Nucleus accumbens (tissue), 56 donors: ENCODE measurements at regions not wholly inside any gene's neighbourhood (a gene's known extent, or its start where the extent isn't known, plus 50 kb on each side); places are given as distances from the start of the nearest gene placed in this dataset.
"Not testable (repeated sequence)": the region's sequence is repeated elsewhere in the genome, so short reads cannot be mapped to it uniquely, and the experiment has no call there.

Experiments used
- DNase-seq, 56 donors: peaks; one replicate each; lab custom pipeline; 2025; lab: John Stamatoyannopoulos, UW

DNA sequence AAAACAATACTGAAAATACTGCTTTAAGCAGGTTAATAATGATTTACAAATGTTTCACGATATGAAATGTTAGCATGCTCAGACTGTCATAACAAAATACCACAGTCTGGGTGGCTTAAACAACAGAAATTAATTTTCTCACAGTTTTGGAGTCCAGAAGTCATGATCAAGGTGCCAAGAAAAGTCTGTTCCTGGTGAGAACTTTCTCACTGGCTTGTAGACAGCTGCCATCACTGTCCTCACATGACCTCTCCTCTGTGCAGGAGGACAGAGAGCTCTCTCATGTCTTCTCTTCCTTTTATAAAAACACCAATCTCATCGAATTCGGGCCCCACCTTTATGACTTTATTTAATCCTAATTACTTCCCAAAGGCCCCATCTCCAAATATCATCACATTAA, 426.7 kb downstream of the KLHL13 start:
- DNase-seq: no peak

GRCh38 chrX:117680286-117680685, 436.3 kb downstream of the KLHL13 start:
- DNase-seq: no peak

GRCh38 chrX:117653396-117653795, 463.2 kb downstream of the KLHL13 start:
- DNase-seq: no peak

DNA sequence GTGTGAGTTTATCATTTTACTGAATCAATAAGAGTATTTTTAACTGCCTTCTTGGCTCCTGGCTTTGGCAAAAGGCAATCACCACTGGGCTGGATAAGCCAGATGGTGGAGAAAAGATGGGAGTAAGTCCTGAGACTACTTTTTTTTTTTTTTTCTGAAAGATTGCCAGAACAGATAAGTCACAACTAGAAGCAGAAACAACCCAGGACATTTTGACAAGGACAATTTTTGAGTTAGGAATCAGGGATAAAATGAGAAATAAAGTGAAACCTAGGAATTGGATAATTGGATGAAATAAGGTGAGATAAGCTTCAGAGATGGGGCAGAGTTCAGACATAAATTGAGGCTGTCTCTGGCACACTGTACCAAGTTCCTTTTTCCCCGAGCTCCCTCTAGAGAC, 471.0 kb downstream of the KLHL13 start:
- DNase-seq: no peak

GRCh38 chrX:117641913-117642656, 474.5 kb downstream of the KLHL13 start:
- no peak for DNase-seq

DNA sequence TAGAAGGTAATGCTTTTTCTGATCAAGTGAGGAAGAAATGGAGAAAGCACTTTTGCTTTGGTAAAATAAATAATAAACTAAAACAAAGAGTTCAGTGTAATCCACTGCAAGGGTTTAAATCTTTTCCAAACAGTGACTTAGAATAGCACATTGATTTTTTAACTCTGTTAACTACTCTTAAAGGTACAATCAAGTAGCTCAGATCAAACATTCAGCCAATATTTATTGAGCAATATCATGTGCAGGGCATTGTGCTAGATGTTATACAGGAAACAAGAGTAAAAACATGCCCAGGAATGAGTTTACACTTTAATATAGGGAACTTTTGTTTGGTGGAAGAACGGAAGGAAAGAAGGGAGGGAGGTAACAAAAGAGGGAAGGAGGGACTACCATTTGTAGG, 479.8 kb downstream of the KLHL13 start:
- no peak for DNase-seq

DNA sequence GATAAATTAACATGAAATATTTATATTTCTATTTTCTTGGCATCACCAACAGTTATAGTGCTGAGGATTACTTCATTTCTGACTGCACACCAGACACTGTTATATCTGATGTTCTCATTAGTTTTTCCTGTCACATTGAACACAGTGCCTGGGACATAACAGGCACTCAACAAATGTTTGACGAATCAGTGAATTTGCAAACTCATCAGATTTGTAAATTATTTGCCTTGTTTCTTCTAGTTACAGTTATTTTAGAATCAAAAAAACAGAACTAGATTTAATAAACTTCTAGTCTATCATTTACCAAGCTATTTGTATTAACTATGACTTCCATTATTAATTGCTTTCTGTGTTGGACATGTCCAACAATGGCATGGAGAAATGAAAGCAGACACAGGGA, 483.3 kb downstream of the KLHL13 start:
- no peak for DNase-seq

DNA sequence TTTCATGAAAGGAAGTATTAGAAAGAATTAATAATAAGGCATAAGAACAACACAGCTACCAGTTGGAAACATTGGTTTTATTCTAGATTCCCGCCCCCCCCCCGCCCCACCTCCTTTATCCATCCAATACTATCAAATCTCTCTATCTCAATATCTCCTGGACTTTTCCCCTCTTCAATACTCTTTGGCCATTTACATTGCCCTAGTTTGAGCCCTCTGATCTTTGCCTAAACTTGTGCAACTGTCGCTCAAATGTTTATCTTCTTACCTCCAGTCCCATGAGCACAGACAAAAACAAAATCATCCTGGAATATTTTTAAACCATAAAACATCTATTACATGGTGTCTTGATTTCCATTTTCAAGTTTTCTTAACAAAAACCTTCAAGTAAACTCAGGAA, 488.2 kb downstream of the KLHL13 start:
- no peak for DNase-seq

- no peak for DNase-seq
Observed at GRCh38 chrX:117610806-117611205, 505.8 kb downstream of the KLHL13 start.

DNA sequence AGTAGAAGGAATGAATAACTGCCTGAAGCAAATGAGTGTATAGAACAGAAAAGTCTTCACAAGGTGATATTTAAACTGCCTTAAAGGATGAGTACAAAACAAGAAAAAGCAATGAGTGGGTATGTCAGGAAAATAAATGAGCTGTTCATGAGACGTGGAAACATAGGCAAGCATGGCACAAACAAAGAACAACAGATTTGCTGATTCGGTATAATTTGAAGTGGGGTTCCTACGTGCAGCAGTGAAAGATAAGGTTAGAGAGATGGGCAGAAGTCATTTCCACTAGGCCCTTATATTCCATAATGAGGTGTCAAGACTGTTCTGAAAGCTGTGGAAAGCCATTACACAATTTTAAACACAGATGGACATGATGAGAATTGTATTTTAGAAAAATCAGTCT, 506.6 kb downstream of the KLHL13 start:
- no peak for DNase-seq

DNA sequence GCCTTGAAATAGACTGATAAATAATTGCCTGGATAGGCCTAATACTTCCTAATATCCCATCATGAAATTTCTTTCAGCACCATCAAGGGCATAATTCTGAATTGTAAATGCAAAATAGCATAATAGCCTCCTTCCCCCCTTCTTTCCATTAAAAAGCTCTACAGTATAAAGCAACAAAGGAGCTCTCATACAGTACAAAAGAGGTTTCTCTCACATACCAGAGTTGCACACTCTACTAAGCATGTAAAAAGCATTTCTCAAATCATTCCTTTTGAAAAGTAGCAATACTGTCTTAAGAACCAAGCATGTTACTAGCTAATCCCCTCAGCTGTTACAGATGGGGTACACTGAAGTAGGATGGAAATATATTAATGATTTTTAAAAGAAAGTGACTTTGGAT, 509.0 kb downstream of the KLHL13 start:
- DNase-seq: no peak

GRCh38 chrX:117606101-117606500, 510.5 kb downstream of the KLHL13 start:
- not testable (repeated sequence) for DNase-seq

DNA sequence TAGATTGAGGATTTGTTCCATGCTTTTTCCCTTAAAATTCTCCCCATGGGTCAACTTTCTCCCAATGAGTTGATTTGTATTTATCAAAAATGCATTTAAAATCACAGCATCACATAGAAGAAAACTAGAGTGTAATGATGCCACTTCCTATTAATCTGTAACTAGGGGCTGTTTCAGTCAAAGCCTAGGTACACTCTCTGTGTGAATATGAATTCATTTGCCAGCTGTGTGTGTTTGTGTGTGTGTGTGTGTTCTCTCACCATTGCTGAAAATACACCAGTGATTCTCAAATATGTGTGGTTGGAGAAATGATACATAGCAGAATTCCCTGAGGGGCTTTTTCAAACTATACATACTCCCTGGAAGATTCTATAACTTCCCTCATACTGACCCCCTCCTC, 546.5 kb downstream of the KLHL13 start:
- no peak for DNase-seq

DNA sequence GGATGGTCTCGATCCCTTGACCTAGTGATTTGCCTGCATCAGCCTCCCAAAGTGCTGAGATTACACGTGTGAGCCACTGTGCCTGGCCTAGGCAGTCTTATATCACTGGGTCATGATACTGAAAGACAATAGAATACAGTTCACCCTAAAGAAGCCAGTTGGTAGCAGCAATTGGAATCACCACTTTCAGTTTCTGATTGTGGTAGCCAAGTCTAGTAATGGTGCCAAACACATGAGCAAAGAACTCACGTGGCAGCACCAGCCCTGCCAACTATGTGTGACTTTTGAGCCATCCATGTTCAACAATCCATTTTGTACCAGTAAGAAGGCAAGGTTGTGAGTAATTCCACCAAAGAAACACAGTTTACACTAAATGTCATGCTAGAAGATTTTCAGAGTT, 548.4 kb downstream of the KLHL13 start:
- no peak for DNase-seq

- no peak for DNase-seq
Observed at GRCh38 chrX:117543885-117544284, 572.7 kb downstream of the KLHL13 start.

GRCh38 chrX:117539090-117539418, 577.6 kb downstream of the KLHL13 start:
- no peak for DNase-seq

DNA sequence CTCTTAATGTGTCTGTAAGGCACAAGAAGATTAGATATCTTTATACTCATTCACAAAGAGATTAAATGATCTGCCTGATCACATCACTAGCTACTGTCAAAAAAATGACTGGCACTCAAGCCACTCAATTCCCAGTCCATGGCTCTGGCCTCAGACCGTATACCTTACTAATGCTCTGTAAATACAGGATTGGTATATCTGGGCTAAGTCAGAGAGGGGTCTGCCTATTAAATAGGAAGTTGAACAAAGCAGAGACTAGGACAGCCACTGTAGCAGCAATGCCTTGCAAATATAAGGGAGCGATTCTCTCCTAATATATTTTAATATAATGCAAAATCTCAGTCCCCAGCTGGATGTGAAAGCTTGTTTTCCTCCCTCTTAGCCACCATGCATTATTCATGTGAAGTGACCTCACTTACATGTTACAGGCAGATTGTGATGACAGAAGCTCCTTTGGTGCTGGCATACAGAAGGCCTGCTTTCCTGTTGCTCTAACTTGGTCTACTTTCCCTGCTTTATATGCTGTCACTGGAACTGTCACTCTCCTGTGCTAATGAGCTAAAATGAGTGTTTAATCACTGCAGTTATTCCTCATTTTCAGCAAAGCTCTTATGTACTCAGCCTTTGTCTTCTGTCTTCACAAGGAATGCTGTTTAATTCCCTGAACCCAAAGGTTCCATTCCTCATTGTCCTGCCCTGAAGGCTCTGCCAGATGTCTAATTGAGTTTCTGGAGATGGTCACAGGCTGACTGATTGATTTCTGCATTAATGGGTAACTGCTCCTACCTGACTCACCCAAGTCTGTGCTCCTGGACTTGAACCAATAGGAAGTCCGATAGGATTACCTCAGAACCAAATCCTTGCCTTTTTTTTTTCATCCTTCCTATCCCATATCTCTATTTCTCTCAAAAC, 578.2 kb downstream of the KLHL13 start:
- DNase-seq: peak in 22 of 56 donors; percentile 0 to 38 (median 1)

DNA sequence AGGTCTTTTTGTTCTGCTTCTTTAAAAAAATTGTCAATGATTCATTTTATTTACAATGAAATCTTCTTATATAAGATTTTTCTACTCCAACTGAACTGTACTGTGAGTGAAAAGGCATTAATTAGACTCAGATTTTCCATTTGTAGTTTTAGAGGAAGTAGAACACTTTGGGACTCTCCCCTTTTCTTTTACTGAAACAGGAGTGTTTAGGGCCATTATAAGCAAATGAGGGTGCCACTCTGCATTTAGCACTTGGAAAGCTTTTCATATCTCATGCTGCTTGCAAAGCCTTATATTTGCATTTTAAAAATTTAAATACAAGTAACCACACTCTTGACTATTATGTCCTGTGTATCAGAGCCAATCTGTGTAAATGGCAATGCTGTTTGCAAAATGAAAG, 584.3 kb downstream of the KLHL13 start:
- no peak for DNase-seq

DNA sequence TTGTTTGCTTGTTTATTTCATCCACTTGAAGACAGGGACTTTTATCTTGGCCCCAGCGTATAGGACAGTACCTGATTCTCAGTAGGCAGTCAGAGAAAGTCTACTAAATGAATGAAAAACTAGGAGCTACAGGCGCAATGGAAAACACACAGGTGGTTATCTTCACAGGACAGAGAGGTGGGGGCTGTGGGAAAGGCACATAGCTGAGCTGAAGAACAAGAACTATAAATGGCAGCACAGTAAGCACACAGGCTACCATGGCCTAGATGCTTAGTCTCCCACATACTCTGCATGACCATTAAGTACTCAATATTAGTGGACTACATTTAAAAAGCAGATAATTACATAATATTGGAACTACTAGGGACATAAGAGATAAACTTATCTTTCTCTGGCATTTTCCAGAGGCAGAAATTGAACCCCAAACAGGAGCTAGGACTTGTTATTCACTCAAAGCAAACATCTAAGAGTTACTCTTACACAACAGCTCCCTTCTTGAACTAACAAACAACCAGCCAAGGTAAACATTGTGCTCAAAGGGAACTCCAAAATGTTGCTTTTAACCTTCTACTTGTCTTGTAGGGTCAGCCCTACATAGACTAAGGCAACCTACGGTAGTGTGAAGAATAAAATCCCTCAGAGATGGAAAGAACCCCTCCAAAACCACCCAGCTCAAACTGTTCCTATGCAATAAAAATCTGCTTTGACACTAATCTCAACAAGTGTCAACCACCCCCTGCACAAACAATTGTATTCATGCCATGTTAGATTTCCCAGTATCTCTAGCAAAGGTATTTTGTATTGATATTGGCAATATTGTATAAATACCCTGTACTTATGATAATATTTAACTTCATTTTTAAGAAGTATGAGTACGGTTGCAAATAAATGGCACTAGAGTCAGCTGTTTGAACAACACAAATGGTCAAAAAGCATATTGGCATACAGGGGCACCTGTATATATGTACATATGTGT, 593.6 kb downstream of the KLHL13 start:
- DNase-seq: no peak

GRCh38 chrX:117517994-117518393, 598.6 kb downstream of the KLHL13 start:
- DNase-seq: no peak

DNA sequence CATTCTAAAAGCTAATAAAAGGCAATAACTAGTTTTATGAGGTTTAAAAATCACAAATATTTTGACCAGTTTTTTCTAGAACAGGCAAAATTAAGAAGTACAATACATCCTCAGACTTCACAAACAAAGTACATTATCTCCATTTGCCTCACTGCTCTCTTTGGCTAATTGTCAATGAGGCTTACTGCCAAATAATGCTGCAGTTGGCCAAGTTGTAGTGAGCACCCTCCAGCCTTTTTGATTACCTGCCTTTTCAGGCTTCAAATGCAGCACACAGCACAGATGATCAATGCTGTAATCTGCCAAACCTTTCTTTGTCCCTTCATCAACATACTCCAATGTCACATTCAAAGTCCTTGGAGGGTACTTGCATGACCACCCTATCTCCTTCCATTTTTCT, 605.2 kb downstream of the KLHL13 start:
- no peak for DNase-seq
